ENCODE measurements at regions not wholly inside any gene's neighbourhood (a gene's known extent, or its start where the extent isn't known, plus 50 kb on each side); places are given as distances from the start of the nearest gene placed in this dataset.

DNA sequence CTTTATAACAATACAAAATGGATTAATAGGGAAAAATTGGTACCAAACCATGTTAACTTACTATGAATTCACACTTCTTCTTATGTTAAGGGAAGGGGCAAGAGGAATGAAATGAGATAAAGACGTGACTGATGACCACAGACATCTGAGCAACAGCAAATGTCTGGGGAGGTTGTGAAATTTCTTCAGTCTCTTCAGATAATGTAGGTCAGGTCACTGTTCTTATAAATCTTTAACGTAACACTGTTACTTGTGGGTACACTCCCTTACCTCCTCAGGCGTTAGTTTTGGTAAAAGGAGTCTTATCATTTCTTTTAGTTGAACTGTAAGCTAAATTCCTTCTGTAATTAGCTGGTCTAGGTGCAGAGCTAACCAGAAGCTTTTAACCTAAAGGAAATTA lies 405.0 kb upstream of the LRFN5 start:
- TF ChIP-seq, protein P1, sequence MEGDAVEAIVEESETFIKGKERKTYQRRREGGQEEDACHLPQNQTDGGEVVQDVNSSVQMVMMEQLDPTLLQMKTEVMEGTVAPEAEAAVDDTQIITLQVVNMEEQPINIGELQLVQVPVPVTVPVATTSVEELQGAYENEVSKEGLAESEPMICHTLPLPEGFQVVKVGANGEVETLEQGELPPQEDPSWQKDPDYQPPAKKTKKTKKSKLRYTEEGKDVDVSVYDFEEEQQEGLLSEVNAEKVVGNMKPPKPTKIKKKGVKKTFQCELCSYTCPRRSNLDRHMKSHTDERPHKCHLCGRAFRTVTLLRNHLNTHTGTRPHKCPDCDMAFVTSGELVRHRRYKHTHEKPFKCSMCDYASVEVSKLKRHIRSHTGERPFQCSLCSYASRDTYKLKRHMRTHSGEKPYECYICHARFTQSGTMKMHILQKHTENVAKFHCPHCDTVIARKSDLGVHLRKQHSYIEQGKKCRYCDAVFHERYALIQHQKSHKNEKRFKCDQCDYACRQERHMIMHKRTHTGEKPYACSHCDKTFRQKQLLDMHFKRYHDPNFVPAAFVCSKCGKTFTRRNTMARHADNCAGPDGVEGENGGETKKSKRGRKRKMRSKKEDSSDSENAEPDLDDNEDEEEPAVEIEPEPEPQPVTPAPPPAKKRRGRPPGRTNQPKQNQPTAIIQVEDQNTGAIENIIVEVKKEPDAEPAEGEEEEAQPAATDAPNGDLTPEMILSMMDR (conservative IDR thresholded peaks at IDR 0.05; ENCODE audit: low read depth, low read length), result no peak
- no peak for TF ChIP-seq EZH2phosphoT487 (IDR thresholded peaks at IDR 0.05; ENCODE audit: borderline replicate concordance, low read length)
